ENCODE measurements at regions not wholly inside any gene's neighbourhood (a gene's known extent, or its start where the extent isn't known, plus 50 kb on each side); places are given as distances from the start of the nearest gene placed in this dataset.

DNA sequence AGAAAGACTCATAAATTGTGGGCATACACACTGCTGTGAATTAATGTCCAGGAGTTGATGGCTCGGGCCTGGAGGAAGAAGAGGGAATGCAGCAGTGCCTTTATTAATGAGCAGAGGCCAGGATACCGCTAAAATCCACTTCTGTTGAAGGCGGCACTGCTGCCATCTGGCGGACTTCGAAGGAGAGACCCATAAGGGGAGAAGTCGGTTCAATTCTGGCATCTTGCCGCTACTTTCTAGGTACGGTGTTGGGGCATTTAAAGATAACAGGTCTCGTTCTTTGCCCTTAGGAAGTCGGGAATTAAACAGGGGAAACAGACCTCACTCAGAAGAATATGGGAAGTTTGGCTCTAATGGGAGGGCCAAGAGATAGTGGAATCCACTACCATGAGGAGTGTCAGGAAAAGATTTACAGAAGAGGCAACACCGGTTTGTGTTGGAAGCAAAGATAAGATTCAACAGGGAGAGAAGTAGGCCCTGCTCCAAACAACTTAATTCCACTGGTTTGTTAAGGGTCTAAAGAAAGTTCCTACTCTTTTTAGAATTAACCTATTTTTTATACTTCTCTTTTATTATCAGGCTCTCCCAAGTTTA lies 133.6 kb upstream of the GIMD1 start (continued):
- TF ChIP-seq, protein P1, sequence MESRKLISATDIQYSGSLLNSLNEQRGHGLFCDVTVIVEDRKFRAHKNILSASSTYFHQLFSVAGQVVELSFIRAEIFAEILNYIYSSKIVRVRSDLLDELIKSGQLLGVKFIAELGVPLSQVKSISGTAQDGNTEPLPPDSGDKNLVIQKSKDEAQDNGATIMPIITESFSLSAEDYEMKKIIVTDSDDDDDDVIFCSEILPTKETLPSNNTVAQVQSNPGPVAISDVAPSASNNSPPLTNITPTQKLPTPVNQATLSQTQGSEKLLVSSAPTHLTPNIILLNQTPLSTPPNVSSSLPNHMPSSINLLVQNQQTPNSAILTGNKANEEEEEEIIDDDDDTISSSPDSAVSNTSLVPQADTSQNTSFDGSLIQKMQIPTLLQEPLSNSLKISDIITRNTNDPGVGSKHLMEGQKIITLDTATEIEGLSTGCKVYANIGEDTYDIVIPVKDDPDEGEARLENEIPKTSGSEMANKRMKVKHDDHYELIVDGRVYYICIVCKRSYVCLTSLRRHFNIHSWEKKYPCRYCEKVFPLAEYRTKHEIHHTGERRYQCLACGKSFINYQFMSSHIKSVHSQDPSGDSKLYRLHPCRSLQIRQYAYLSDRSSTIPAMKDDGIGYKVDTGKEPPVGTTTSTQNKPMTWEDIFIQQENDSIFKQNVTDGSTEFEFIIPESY (IDR thresholded peaks at IDR 0.05) = no peak
- TF ChIP-seq, protein P2, sequence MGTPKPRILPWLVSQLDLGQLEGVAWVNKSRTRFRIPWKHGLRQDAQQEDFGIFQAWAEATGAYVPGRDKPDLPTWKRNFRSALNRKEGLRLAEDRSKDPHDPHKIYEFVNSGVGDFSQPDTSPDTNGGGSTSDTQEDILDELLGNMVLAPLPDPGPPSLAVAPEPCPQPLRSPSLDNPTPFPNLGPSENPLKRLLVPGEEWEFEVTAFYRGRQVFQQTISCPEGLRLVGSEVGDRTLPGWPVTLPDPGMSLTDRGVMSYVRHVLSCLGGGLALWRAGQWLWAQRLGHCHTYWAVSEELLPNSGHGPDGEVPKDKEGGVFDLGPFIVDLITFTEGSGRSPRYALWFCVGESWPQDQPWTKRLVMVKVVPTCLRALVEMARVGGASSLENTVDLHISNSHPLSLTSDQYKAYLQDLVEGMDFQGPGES (IDR thresholded peaks at IDR 0.05) = no peak
- TF ChIP-seq HCFC1 (IDR thresholded peaks at IDR 0.05; ENCODE audit: low read length) (no peak), SREBF2 (IDR thresholded peaks at IDR 0.05; ENCODE audit: low read length) (no peak), SMC3 (IDR thresholded peaks at IDR 0.05; ENCODE audit: borderline replicate concordance, low read length) (peak; percentile 64), ZNF274 (IDR thresholded peaks at IDR 0.05; ENCODE audit: insufficient read depth, insufficient read length) (no peak), SMAD1 (IDR thresholded peaks at IDR 0.05; ENCODE audit: low read depth, partially characterized antibody) (no peak), RAD21 (IDR thresholded peaks at IDR 0.05; ENCODE audit: insufficient read depth, low read depth, low read length) (peak; percentile 77), BHLHE40 (IDR thresholded peaks at IDR 0.05; ENCODE audit: borderline replicate concordance in 1 of 2, low read depth in 2 of 2, low read length in 1 of 2) (no peak)
- TF ChIP-seq, protein P3, sequence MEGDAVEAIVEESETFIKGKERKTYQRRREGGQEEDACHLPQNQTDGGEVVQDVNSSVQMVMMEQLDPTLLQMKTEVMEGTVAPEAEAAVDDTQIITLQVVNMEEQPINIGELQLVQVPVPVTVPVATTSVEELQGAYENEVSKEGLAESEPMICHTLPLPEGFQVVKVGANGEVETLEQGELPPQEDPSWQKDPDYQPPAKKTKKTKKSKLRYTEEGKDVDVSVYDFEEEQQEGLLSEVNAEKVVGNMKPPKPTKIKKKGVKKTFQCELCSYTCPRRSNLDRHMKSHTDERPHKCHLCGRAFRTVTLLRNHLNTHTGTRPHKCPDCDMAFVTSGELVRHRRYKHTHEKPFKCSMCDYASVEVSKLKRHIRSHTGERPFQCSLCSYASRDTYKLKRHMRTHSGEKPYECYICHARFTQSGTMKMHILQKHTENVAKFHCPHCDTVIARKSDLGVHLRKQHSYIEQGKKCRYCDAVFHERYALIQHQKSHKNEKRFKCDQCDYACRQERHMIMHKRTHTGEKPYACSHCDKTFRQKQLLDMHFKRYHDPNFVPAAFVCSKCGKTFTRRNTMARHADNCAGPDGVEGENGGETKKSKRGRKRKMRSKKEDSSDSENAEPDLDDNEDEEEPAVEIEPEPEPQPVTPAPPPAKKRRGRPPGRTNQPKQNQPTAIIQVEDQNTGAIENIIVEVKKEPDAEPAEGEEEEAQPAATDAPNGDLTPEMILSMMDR (IDR thresholded peaks at IDR 0.05 in 2 of 3, conservative IDR thresholded peaks at IDR 0.05 in 1 of 3; ENCODE audit: control insufficient read depth in 2 of 3, extremely low read depth in 1 of 3, insufficient read depth in 1 of 3, low read depth in 3 of 3, low read length in 3 of 3) = peak; percentile 60 to 76 (median 69); a peak in 5 of 6 replicates
